ENCODE measurements at regions not wholly inside any gene's neighbourhood (a gene's known extent, or its start where the extent isn't known, plus 50 kb on each side); places are given as distances from the start of the nearest gene placed in this dataset.
A peak's percentile ranks its signal among the peaks of the same experiment; 100 is the strongest.

DNA sequence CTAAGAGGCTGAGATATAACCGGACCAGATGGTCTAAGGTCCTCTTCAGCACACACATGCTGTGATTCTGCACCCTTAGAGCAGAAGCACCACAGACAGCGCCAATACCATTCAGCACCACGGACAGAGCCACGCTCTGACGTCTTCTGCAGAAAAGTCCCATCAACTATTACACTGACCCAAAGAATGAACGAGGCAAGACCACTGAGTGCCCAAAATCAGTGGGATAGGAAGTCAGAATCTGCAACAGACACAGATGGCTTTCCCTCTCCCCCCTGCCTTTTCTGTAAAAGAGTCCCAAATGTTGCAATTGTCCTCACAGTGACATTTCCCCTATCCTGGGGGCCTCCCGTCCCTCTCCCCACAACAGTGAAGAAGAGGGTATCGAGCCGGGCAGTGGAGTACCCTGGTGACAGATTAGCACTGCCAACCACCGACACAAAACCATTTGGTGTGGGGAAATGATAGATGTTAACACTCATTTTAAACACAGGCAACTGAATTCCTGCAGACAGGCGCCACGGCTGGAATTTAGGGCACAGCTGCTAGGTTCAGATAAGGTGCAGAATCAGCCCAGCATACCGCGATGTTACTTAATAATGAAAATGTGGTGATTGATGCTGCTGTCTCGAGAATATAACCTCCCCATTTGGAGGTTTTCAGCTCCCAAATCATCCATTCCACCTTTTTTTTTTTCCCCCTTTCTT lies 66.6 kb upstream of the CTNNBL1 start:
- Histone ChIP-seq H3K27me3 (ENCODE audit: insufficient read depth) (no peaks in the 10 kb centered on the region), H3K36me3 (ENCODE audit: insufficient read depth) (no peaks in the 10 kb centered on the region), H3K27ac (ENCODE audit: low read depth) (no peak overlapping the region), H3F3A (replicated peaks; ENCODE audit: low read depth) (no peaks in the 10 kb centered on the region), H3K9me2 (ENCODE audit: insufficient read depth) (no peaks in the 10 kb centered on the region), H3K4me2 (no peak overlapping the region), H4K20me1 (replicated peaks; ENCODE audit: insufficient read depth) (peaks cover 4% of the 10 kb centered on the region; the same call in 1 of the 2 replicates), H3K79me2 (replicated peaks; ENCODE audit: insufficient read depth) (no peaks in the 10 kb centered on the region), H3K4me3 (no peak overlapping the region), H2AFZ (no peak overlapping the region), H3K4me1 (ENCODE audit: insufficient read depth) (no peaks in the 10 kb centered on the region)
- peak; percentile 93 for ATAC-seq
- no peaks in the 10 kb centered on the region for H3K36me3 Mint-ChIP-seq (ENCODE audit: low read depth)
- peaks cover 3% of the 10 kb centered on the region for H3K27me3 Mint-ChIP-seq (ENCODE audit: insufficient read depth, low read depth, poor library complexity)
- DNase-seq (ENCODE audit: low spot score), result peak; percentile 79
- no peak overlapping the region for H3K27ac Mint-ChIP-seq
- H3K4me3 Mint-ChIP-seq, result no peak overlapping the region
- no peak for TF ChIP-seq JUNB (IDR thresholded peaks at IDR 0.05; ENCODE audit: unreplicated experiment)
- no peak for TF ChIP-seq POLR2AphosphoS5 (IDR thresholded peaks at IDR 0.05; ENCODE audit: low read depth)
- peak; percentile 90 for TF ChIP-seq CREB1 (CRISPR knock-in tag; IDR thresholded peaks at IDR 0.05; ENCODE audit: low read depth)
- TF ChIP-seq, protein P1, sequence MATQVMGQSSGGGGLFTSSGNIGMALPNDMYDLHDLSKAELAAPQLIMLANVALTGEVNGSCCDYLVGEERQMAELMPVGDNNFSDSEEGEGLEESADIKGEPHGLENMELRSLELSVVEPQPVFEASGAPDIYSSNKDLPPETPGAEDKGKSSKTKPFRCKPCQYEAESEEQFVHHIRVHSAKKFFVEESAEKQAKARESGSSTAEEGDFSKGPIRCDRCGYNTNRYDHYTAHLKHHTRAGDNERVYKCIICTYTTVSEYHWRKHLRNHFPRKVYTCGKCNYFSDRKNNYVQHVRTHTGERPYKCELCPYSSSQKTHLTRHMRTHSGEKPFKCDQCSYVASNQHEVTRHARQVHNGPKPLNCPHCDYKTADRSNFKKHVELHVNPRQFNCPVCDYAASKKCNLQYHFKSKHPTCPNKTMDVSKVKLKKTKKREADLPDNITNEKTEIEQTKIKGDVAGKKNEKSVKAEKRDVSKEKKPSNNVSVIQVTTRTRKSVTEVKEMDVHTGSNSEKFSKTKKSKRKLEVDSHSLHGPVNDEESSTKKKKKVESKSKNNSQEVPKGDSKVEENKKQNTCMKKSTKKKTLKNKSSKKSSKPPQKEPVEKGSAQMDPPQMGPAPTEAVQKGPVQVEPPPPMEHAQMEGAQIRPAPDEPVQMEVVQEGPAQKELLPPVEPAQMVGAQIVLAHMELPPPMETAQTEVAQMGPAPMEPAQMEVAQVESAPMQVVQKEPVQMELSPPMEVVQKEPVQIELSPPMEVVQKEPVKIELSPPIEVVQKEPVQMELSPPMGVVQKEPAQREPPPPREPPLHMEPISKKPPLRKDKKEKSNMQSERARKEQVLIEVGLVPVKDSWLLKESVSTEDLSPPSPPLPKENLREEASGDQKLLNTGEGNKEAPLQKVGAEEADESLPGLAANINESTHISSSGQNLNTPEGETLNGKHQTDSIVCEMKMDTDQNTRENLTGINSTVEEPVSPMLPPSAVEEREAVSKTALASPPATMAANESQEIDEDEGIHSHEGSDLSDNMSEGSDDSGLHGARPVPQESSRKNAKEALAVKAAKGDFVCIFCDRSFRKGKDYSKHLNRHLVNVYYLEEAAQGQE (IDR thresholded peaks at IDR 0.05; ENCODE audit: unreplicated experiment), result peak; percentile 99
- TF ChIP-seq ETS1 (IDR thresholded peaks at IDR 0.05), result no peak
- TF ChIP-seq EZH2 (IDR thresholded peaks at IDR 0.05; ENCODE audit: low read depth, unreplicated experiment), result no peak
- no peaks in the 10 kb centered on the region; the same call in 2 of the 3 replicates for H3K4me1 Mint-ChIP-seq
- no peaks in the 10 kb centered on the region for H3K9me3 Mint-ChIP-seq

- Histone ChIP-seq H3K4me3 (no peak overlapping the region), H3K27ac (ENCODE audit: low read depth) (no peak overlapping the region), H3K27me3 (ENCODE audit: insufficient read depth) (no peaks in the 10 kb centered on the region), H3K4me1 (ENCODE audit: insufficient read depth) (no peaks in the 10 kb centered on the region), H3F3A (replicated peaks; ENCODE audit: low read depth) (no peaks in the 10 kb centered on the region), H4K20me1 (replicated peaks; ENCODE audit: insufficient read depth) (peaks cover 4% of the 10 kb centered on the region; the same call in 1 of the 2 replicates), H3K9me2 (ENCODE audit: insufficient read depth) (no peaks in the 10 kb centered on the region), H3K4me2 (no peak overlapping the region), H3K36me3 (ENCODE audit: insufficient read depth) (no peaks in the 10 kb centered on the region), H3K79me2 (replicated peaks; ENCODE audit: insufficient read depth) (no peaks in the 10 kb centered on the region), H2AFZ (no peak overlapping the region)
- H3K4me1 Mint-ChIP-seq, result no peaks in the 10 kb centered on the region
- no peak overlapping the region for H3K4me3 Mint-ChIP-seq
- DNase-seq (ENCODE audit: low spot score) (no peak), ATAC-seq (no peak)
- no peaks in the 10 kb centered on the region for H3K36me3 Mint-ChIP-seq (ENCODE audit: low read depth)
- peaks cover 9% of the 10 kb centered on the region for H3K27me3 Mint-ChIP-seq (ENCODE audit: insufficient read depth, low read depth, poor library complexity)
- H3K27ac Mint-ChIP-seq, result no peak overlapping the region
- H3K9me3 Mint-ChIP-seq, result no peaks in the 10 kb centered on the region
- no peak for TF ChIP-seq EZH2 (IDR thresholded peaks at IDR 0.05; ENCODE audit: low read depth, unreplicated experiment)
- no peak for TF ChIP-seq CREB1 (CRISPR knock-in tag; IDR thresholded peaks at IDR 0.05; ENCODE audit: low read depth)
- TF ChIP-seq STAT1 (IDR thresholded peaks at IDR 0.05; ENCODE audit: unreplicated experiment), result no peak
- TF ChIP-seq, protein P1 (IDR thresholded peaks at IDR 0.05; ENCODE audit: unreplicated experiment), result no peak
These were observed 68.9 kb upstream of the CTNNBL1 start for GRCh38 chr20:37624963-37625362.

All from GM23338 (cell line).